H1 (cell line): ENCODE measurements at regions not wholly inside any gene's neighbourhood (a gene's known extent, or its start where the extent isn't known, plus 50 kb on each side); places are given as distances from the start of the nearest gene placed in this dataset.

Source experiments
- CTCF ChIA-PET: fragments of 300-600 bp; sonication (Branson Sonifier 250); formaldehyde crosslinking; loops from one replicate; lab custom pipeline; 2021; ENCODE audit not compliant: partially characterized antibody; lab: Charles Lee
- POLR2A ChIA-PET: fragments of 300-600 bp; sonication (Branson Sonifier 250); formaldehyde crosslinking; loops from one replicate; lab custom pipeline; 2021; ENCODE audit warnings: inconsistent platforms; ENCODE audit not compliant: partially characterized antibody; lab: Charles Lee
- DNase-seq, 2 experiments: peaks; one replicate each; pipeline versions ENCODE4 v3.0.0 to v3.0.0-alpha.2; 2010 to 2022; ENCODE audit warnings: low spot score in 2 of 2, low read depth in 1 of 2, mixed read lengths in 1 of 2
- FAIRE-seq: peaks from 2 replicates; lab custom pipeline; 2011; peaks lifted over from hg19 to GRCh38; lab: Jason Lieb, UNC
- H2AFZ ChIP-seq: 2 replicates; pipeline ENCODE4 v1.8.1; 2012; ENCODE audit warnings: low read length, inconsistent platforms
- H2AK5ac ChIP-seq: 2 replicates; pipeline ENCODE4 v1.6.1; 2013; ENCODE audit warnings: low read depth, low read length
- H2BK120ac ChIP-seq: replicated peaks from 2 replicates; pipeline ENCODE3; 2013; ENCODE audit warnings: low read depth, low read length, inconsistent platforms
- H2BK12ac ChIP-seq: 2 replicates; pipeline ENCODE4 v1.6.1; 2013; ENCODE audit warnings: low read depth, low read length
- H2BK15ac ChIP-seq: 2 replicates; pipeline ENCODE4 v1.6.1; 2013; ENCODE audit warnings: low read length
- H2BK20ac ChIP-seq: 2 replicates; pipeline ENCODE4 v1.6.1; 2013; ENCODE audit warnings: low read length
- H2BK5ac ChIP-seq: 2 replicates; pipeline ENCODE4 v1.6.1; 2013; ENCODE audit warnings: low read depth, low read length
- H3K14ac ChIP-seq: 2 replicates; pipeline ENCODE4 v1.6.1; 2013; ENCODE audit warnings: inconsistent platforms; ENCODE audit not compliant: insufficient read length
- H3K18ac ChIP-seq: 2 replicates; pipeline ENCODE4 v1.6.1; 2013; ENCODE audit warnings: low read length; ENCODE audit errors: extremely low read depth
- H3K23ac ChIP-seq: 2 replicates; pipeline ENCODE4 v1.6.1; 2013; ENCODE audit warnings: inconsistent platforms; ENCODE audit not compliant: insufficient read length
- H3K23me2 ChIP-seq: 2 replicates; pipeline ENCODE4 v1.6.1; 2013; ENCODE audit warnings: low read depth, low read length
- H3K27ac ChIP-seq: 2 replicates; pipeline ENCODE4 v1.6.1; 2011; ENCODE audit warnings: low read depth, low read length, inconsistent platforms
- H3K27me3 ChIP-seq, 4 experiments: replicated peaks in 1 of 4; 1 replicate in 1 of 4; 2 replicates in 3 of 4; pipeline versions ENCODE4 v1.6.1 to v1.8.1; 2011 to 2013; ENCODE audit warnings: low read length in 3 of 4, mild to moderate bottlenecking in 3 of 4, inconsistent platforms in 2 of 4, mixed read lengths in 2 of 4, moderate library complexity in 1 of 4; ENCODE audit not compliant: control insufficient read depth in 3 of 4, insufficient read depth in 3 of 4; ENCODE audit errors: extremely low read depth in 1 of 4
- H3K36me3 ChIP-seq, 4 experiments: 2 replicates each; pipeline versions ENCODE4 v1.6.1 to v1.8.1; 2011 to 2013; ENCODE audit warnings: mild to moderate bottlenecking in 4 of 4, low read length in 3 of 4, moderate library complexity in 2 of 4, control low read depth in 1 of 4, inconsistent platforms in 1 of 4; ENCODE audit not compliant: insufficient read depth in 4 of 4, control insufficient read depth in 2 of 4
- H3K4ac ChIP-seq: replicated peaks from 2 replicates; pipeline ENCODE3; 2013; ENCODE audit warnings: low read length, low read depth, mixed read lengths, inconsistent platforms; ENCODE audit not compliant: insufficient read length
- H3K4me1 ChIP-seq, 4 experiments: replicated peaks in 1 of 4; 1 replicate in 1 of 4; 2 replicates in 3 of 4; pipeline versions ENCODE4 v1.6.1 to v1.8.1; 2011 to 2013; ENCODE audit warnings: low read length in 3 of 4, inconsistent platforms in 2 of 4, mixed read lengths in 1 of 4; ENCODE audit not compliant: insufficient read depth in 4 of 4, control insufficient read depth in 3 of 4
- H3K4me2 ChIP-seq, 2 experiments: 2 replicates each; pipeline versions ENCODE4 v1.6.1 to v1.8.1; 2011 to 2013; ENCODE audit warnings: low read depth in 2 of 2, low read length in 2 of 2, control low read depth in 1 of 2, inconsistent platforms in 1 of 2, mild to moderate bottlenecking in 1 of 2; ENCODE audit not compliant: insufficient read depth in 1 of 2
- H3K4me3 ChIP-seq, 4 experiments: fragments of 200-600, 300-600 bp in 1 of 4; sonication (generic), shearing (Covaris generic), sonication (Bioruptor Twin) in 1 of 4; 2 replicates each; pipeline versions ENCODE4 v1.5.1 to v1.8.1; 2011 to 2016; ENCODE audit warnings: low read length in 4 of 4, low read depth in 3 of 4, control low read depth in 2 of 4, inconsistent platforms in 2 of 4, mild to moderate bottlenecking in 2 of 4, mixed read lengths in 1 of 4, moderate library complexity in 1 of 4; ENCODE audit not compliant: insufficient read depth in 2 of 4; ENCODE audit errors: extremely low read depth in 1 of 4
- H3K56ac ChIP-seq: replicated peaks from 2 replicates; pipeline ENCODE3; 2013; ENCODE audit warnings: low read depth, mild to moderate bottlenecking, mixed read lengths, low read length, inconsistent platforms; ENCODE audit not compliant: insufficient read length
- H3K79me1 ChIP-seq: 2 replicates; pipeline ENCODE4 v1.6.1; 2013; ENCODE audit warnings: low read depth, low read length, control low read depth
- H3K79me2 ChIP-seq, 2 experiments: 2 replicates each; pipeline versions ENCODE4 v1.6.1 to v1.8.1; 2012 to 2013; ENCODE audit warnings: low read length in 2 of 2, mild to moderate bottlenecking in 2 of 2, inconsistent platforms in 1 of 2; ENCODE audit not compliant: insufficient read depth in 2 of 2, control insufficient read depth in 1 of 2
- H3K9ac ChIP-seq, 4 experiments: replicated peaks in 1 of 4; 1 replicate in 1 of 4; 2 replicates in 3 of 4; pipeline versions ENCODE4 v1.6.1 to v1.8.1; 2011 to 2013; ENCODE audit warnings: low read depth in 3 of 4, low read length in 3 of 4, control low read depth in 2 of 4, mild to moderate bottlenecking in 2 of 4, moderate library complexity in 2 of 4, inconsistent platforms in 1 of 4; ENCODE audit errors: extremely low read depth in 1 of 4
- H3K9me3 ChIP-seq, 2 experiments: 2 replicates each; pipeline versions ENCODE4 v1.6.1 to v1.8.1; 2012 to 2013; ENCODE audit warnings: mild to moderate bottlenecking in 2 of 2, moderate library complexity in 2 of 2, control low read depth in 1 of 2, inconsistent platforms in 1 of 2, low read depth in 1 of 2, low read length in 1 of 2, mixed read lengths in 1 of 2; ENCODE audit not compliant: insufficient read depth in 2 of 2
- H4K20me1 ChIP-seq, 2 experiments: replicated peaks in 1 of 2; 2 replicates each; pipeline versions ENCODE3 to v1.8.1; 2011 to 2013; ENCODE audit warnings: inconsistent platforms in 2 of 2, low read length in 2 of 2, mild to moderate bottlenecking in 1 of 2; ENCODE audit not compliant: insufficient read depth in 2 of 2, control insufficient read depth in 1 of 2
- H4K5ac ChIP-seq: 2 replicates; pipeline ENCODE4 v1.6.1; 2013; ENCODE audit warnings: low read length, low read depth, mixed read lengths, inconsistent platforms; ENCODE audit not compliant: insufficient read length
- H4K8ac ChIP-seq: 2 replicates; pipeline ENCODE4 v1.8.0; 2013; ENCODE audit warnings: mild to moderate bottlenecking, moderate library complexity, low read length, inconsistent platforms; ENCODE audit not compliant: insufficient read depth; ENCODE audit errors: extremely low read depth
- H4K91ac ChIP-seq: replicated peaks from 2 replicates; pipeline ENCODE3; 2013; ENCODE audit warnings: low read length, mixed read lengths, inconsistent platforms; ENCODE audit not compliant: insufficient read length
- CTCF ChIP-seq, 3 experiments: IDR thresholded peaks; 1 replicate in 2 of 3; 2 replicates in 1 of 3; pipeline versions ENCODE4 v1.5.1 to v1.6.1; 2011; ENCODE audit warnings: low read length in 3 of 3, mild to moderate bottlenecking in 3 of 3, inconsistent platforms in 2 of 3, low read depth in 1 of 3, moderate library complexity in 1 of 3; ENCODE audit not compliant: insufficient read depth in 1 of 3; ENCODE audit errors: control extremely low read depth in 1 of 3
- SP1 ChIP-seq: IDR thresholded peaks from 2 replicates; pipeline ENCODE4 v1.6.1; 2011; ENCODE audit warnings: low read depth, low read length
- SUZ12 ChIP-seq: fragments of 200-600 bp; sonication (generic); IDR thresholded peaks from 2 replicates; pipeline ENCODE4 v1.6.1; 2012; ENCODE audit warnings: mild to moderate bottlenecking, inconsistent platforms, low read length, moderate library complexity, mixed read lengths
- YY1 ChIP-seq: IDR thresholded peaks from 2 replicates; pipeline ENCODE4 v1.6.1; 2011; ENCODE audit warnings: low read depth, mild to moderate bottlenecking, low read length
- WGBS, 2 experiments: shearing (Covaris generic) in 1 of 2; methylation state at CpG; one replicate each; pipeline versions ENCODE4 v1.1.6 to v1.1.7; 2013 to 2015; ENCODE audit warnings: low lambda C conversion rate in 2 of 2, mixed read lengths in 2 of 2, inconsistent platforms in 1 of 2, low coverage in 1 of 2, missing lambda C conversion rate in 1 of 2; ENCODE audit not compliant: insufficient replicate concordance in 2 of 2, insufficient coverage in 1 of 2, insufficient read length in 1 of 2; ENCODE audit errors: extremely low coverage in 1 of 2, missing lambda C conversion rate in 1 of 2; 5-methylcytosine and 5-hydroxymethylcytosine counted together

DNA sequence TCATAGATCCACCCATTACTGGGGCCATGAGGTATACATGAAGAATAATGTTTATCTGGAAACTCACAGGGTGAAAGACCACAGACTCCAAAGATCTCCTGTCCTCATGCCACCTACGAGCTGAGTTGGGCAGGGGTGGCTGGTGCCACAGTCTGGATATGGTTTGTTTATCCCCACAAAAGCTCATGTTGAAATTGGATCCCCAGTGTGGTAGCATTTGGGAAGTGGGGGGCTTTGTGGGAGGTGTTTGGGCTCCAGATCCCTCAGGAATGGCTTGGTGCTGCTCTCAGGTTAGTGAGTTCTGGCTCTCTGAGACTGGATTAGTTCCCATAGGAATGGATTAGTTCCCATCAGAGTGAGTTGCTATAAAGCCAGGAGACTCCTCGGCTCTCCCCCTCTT lies 192.3 kb upstream of the FSCB start:
- POLR2A ChIA-PET: interaction anchor here (1.1 kb wide), 1 partner anchor 17 kb away, joined by 3 read pairs; no protein-coding TSS in a partner anchor
- Histone ChIP-seq H3K9ac (no peak overlapping the region), H4K91ac (no peak overlapping the region), H3K27ac (no peak overlapping the region), H2AK5ac (no peak overlapping the region), H3K14ac (no peak overlapping the region), H2BK20ac (no peak overlapping the region), H3K56ac (no peak overlapping the region), H3K23ac (no peak overlapping the region), H2BK5ac (no peak overlapping the region), H3K23me2 (no peaks in the 10 kb centered on the region), H3K27me3 (no peaks in the 10 kb centered on the region), H4K8ac (no peak overlapping the region), H3K4me3 (no peak overlapping the region), H2BK12ac (no peak overlapping the region), H4K5ac (no peak overlapping the region), H3K4me2 (no peak overlapping the region)
- no peak for TF ChIP-seq SP1
- no peak for TF ChIP-seq CTCF (IDR thresholded peaks at IDR 0.05; ENCODE audit: control extremely low read depth in 1 of 3, insufficient read depth in 1 of 3, low read depth in 1 of 3, low read length in 3 of 3)
- TF ChIP-seq SUZ12: no peak
- TF ChIP-seq YY1: no peak
- TF ChIP-seq, all 59 proteins: peak for 0
- no peak overlapping the region for H2AFZ ChIP-seq
- WGBS, 2 experiments: 38% methylated on average over 2 of the region's 2 CpGs; no CpG with 5 or more reads in 1 of the 2 experiments
- no peak overlapping the region for H3K4ac ChIP-seq
- no peak overlapping the region for H3K18ac ChIP-seq
- H2BK120ac ChIP-seq: no peak overlapping the region
- no peaks in the 10 kb centered on the region for H3K36me3 ChIP-seq
- DNase-seq (no peak), FAIRE-seq (no peak)
- H2BK15ac ChIP-seq: no peak overlapping the region
- no peaks in the 10 kb centered on the region for H3K79me2 ChIP-seq
- no peaks in the 10 kb centered on the region for H3K9me3 ChIP-seq
- H3K79me1 ChIP-seq: no peaks in the 10 kb centered on the region
- H3K4me1 ChIP-seq: no peaks in the 10 kb centered on the region
- CTCF ChIA-PET: interaction anchor here (0.6 to 0.7 kb wide), 2 partner anchors 13 to 572 kb away, joined by 3 read pairs; no protein-coding TSS in a partner anchor
- H4K20me1 ChIP-seq: no peaks in the 10 kb centered on the region
